D341Med (cell line): ENCODE measurements at regions not wholly inside any gene's neighbourhood (a gene's known extent, or its start where the extent isn't known, plus 50 kb on each side); places are given as distances from the start of the nearest gene placed in this dataset.
A peak's percentile ranks its signal among the peaks of the same experiment; 100 is the strongest.

Source experiments
- DNase-seq: peaks from one replicate; pipeline ENCODE4 v3.0.0; 2012; ENCODE audit warnings: low spot score

DNA sequence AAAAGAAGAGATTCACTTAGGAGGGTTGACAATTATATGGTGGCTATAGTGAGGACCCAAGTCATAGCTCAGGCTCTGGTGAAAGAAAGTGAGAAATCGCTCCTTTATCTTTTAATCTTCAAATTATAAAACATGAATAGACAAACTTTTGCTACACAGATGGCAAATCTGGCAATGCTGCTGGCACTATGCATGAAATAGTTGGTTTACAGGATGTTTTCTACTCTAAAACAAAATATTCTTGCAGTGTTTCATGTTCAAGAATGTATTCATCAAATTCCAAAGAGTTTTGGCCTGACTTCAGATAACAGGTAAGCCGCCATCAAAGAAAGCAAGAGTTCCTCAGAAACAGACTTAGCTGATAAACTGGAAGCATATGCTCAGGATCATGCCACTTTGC lies 801.2 kb downstream of the C4orf33 start:
- no peak for DNase-seq

DNA sequence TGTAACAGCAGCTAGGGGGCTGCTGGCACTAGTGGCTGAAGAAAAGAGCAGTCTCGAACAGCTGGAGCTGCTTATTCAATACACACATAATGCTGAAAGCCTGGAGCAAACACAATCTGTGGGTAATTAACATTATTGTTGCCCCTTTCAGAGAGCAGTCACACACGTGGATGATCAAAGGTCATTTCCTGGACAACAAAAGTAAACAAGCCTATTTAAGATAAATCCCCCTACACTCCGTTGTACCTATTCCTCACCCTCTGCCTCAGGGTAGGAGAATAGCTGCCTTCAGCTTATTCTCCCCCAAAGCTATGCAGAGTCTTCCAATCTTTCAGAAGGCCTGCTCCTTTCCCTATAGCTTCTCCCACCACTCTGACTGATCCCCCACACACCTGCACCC lies 803.9 kb downstream of the C4orf33 start:
- no peak for DNase-seq

DNA sequence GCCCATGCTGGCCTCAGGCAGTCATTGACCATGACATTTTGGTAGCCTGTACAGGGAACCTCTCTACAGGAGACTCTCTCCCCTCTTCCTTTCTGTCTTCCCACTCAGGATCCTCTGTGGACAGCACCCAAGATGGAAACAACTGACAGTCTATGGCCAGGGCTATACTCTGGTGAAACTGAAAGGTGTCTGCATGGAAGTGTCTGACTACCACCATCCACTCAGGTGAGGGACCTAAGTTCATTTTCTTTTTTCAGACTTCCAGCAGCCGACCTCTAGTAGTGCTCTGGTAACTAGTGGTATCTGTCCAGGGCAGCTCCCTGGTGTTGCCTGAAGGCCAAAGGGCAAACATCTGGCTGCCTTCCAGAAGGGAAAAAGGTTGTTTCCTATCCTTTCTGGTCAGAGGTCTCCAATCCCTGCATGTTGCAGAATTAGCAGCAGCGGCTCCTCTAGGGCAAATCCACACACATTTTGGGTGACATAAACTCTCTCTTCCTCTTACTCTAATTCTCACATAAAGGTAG lies 804.5 kb downstream of the C4orf33 start:
- no peak for DNase-seq

DNA sequence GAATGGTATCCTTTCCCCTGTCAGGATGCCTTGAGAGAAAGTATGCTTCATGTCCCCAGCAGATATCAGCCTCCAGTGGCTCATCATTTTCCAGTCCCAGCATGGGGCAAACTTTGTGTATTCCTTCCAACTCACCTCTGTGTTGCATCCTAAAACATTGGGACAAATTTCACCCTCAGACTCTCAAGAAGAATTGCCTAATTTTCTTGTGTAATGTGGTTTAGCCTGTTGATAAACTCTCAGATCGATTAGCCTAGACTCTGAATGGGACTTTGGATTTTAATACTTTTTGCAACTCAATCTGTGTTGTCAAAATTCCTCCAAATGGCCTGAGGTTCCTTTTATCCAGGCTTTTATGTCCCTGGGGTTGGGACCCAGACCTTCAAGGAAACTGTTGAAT lies 805.3 kb downstream of the C4orf33 start:
- DNase-seq = no peak

DNA sequence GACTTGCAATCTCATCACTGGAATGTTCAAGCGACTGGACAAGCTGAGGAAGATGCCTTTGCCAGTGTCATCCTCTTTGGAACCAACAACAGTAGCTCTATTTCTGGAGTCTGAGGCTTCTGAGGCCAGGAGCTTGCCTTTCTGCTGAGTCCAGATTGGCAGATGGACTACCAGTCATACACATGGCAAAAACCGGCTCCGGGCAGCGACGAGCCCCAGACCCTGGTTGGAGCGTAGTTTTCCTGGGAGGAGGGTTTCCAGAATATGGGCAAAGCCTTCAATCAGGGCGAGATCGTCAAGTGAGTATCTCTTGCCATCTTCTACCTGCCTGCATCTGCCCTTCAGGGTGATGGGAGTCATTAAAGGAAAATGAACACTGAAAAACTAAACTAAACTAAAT lies 807.9 kb downstream of the C4orf33 start:
- DNase-seq = no peak

DNA sequence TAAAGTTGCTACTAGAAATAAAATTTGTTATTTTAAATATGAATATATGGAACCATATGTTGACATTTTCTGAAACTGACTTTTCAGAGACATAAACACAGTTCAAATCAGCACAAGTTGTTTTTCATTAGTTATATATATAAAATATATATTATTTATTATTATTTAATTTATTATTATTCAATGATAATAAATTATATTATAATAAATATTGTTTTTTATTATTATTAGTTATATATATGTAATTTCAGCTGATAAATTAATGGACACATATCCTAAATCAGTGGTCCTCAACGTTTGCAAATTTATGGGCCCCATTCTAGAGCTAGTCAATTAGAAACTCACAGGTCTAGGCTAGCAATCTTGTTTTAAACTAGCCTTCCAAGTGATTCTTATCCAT lies 809.3 kb downstream of the C4orf33 start:
- no peak for DNase-seq

DNA sequence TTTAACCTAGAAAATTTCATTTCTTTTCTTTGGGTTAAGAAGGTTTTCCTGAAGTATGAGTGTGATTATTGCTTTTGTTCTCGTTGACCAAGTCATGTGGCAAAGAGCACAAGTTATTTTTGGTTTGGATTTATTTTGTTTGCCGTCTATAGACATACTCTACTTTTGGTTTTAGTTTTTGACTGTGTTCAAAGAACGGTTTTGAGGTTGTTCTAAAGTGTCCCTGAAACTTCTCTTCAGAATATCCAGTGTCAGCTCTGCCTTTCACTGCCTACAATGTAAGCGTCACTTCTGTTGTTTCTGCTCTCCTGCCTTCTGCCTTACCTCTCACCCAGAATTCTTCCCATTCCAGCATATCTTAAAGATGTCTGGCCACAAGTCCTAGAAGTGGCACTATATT lies 812.2 kb downstream of the C4orf33 start:
- no peak for DNase-seq

DNA sequence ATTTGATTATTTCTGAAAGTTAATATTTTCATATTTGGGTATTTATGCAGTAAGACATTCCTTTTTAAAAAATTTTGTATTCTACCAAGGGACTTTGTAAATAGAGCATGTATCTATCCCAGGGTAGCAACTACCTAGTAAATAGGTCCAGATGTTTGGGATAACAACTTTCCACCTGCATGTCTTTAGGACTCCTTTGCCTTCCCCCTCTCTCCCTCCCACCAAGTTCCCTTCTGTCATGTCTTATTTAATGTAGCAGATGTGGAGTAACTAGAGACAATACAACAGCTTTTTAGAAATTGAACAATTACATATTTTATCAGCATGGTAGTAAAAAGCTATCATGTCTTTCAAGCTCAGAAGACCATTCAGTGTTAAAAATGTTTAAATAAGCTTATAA lies 821.0 kb downstream of the C4orf33 start:
- DNase-seq = no peak

DNA sequence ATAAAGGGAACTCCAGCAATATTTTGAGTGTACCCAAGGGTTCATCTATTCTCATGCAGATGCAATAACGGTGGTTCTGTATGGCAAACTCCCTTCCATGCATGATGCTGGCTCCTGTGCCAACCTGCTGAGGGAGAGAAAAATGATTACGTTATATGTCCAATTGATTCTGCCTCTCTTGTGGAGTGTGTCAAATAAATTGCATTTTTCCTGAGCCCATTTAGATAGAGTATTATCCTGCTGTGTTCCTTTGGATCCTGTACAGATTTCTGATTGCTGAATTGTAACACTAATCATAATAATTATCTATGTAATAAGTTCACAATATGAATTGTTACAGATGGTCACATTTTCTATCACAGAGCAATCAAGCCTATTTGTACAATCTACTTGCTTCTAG lies 821.7 kb downstream of the C4orf33 start:
- no peak for DNase-seq

DNA sequence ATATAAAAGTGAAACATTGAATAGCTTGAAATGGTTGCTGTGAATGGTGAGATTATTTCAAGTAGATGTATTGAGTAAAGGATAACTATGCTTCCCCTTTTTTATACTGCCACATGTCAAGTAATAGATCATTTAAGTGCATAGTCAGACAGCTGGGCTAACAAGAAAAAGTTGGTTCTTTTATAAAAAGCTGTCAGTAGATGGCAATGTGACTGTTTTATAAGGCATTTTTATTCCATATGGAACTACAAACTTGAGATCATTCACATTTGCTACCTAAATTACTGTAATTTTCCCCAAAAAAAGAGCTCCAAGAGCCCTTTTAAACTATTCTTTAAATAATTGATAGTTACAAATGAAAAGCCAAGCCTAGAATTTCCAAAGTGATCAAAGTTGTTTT lies 831.0 kb downstream of the C4orf33 start:
- DNase-seq = no peak

DNA sequence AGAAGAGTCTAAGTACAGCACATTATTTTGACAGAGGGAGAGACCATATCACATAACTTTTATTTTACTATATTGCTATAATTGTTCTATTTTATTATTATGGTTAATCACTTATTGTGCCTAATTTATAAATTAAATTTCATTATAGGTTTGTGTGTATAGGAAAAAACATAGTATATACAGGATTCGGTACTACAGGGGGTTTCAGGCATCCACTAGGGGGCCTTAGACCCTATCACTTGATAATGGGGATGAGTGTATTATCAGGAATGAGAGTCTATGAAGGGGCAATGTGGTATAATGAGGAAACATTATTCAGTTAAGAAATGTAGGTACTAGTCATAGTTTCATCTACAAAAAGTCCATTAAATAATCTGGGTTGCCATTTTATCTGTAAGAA lies 833.1 kb downstream of the C4orf33 start:
- DNase-seq = peak; percentile 33

DNA sequence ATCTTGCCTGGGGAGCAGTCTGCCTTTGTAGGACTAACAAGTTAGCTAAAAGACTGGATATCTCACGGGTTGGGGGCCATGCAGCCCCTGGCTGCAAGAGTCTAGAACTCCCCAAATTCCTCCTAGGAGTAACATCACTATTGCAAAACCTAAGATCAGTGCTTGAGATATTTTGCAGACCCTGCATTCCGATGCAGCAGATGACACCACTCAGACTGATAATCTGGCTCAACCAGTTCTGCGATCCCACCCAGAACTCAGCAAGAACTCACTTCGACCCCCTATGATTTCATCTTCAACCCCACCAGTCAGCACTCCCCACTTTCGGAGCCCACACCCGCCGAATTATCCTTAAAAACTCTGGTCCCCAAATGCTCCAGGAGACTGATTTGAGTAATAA lies 834.0 kb downstream of the C4orf33 start:
- DNase-seq = no peak

DNA sequence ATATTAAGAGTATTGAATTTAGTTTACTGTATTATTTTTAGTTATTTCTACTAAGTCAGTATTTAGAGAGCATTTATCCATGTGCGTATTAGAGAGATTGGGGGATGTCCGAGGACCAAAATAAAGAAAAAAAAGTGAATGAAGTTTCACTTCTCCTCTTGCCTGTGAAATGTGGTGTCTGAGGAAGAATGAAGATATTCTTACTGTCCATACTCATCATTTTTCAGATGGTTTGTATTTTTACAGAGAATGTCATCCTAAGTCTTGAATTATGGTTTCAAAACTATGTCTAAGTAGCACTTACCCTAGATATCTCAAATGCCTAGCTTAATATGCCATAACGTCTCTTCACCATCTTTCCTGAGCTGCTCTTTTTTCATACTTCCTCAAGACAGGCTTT lies 854.3 kb downstream of the C4orf33 start:
- DNase-seq = no peak

DNA sequence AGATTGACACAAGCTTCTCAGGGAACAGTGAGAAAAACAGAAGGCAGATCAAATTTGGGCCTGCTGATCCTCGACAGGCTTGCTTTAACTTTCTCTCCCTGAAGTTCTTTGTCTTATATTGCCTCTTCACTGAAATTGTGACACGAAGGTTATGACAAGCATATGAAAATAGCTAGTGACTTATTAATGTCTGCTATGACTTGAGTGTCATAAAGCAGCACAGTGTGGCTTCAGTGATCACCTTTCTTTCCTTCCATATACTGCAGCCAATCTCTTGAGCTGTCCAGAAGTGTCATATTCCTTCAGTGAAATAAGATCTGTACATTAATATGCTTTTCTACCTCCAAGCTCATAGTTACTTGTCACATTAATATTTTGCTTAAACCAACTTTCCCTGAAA lies 870.2 kb downstream of the C4orf33 start:
- no peak for DNase-seq

DNA sequence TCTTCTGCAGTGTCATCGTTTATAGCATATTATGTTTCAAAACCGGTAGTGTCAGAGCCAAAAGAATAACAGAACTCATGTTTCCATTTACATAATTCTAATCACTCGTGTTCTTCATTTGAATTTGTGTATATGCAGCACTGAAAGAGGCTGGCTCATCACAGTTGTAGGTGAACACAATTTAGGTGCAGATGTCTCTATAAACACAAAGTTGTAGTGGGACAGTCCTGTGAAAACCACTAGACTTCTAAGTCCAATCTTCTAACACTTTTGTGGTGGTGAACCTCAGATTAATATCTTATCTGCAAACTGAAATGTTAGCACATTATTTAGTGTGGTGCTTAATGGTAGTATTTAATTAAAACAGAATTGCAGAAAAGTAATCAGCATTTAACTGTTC lies 872.4 kb downstream of the C4orf33 start:
- DNase-seq = no peak

DNA sequence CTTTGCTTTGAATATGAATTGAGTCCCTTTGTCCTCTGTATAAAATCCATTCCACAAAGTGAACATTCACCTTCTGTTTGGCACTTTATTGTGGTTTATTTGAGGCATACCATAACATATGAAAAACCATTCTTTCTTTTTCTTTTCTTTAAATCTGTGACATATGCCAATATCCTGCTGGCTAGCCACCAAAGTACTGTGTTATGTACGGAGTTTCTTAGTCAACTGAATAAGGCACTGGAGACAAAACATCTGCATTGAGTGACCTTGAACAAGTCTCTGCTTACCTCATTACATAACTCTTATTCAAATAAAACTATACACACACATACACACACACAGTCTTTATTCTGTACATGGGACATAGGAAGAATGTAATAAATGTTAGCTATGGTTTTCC lies 872.8 kb downstream of the C4orf33 start:
- DNase-seq = no peak

DNA sequence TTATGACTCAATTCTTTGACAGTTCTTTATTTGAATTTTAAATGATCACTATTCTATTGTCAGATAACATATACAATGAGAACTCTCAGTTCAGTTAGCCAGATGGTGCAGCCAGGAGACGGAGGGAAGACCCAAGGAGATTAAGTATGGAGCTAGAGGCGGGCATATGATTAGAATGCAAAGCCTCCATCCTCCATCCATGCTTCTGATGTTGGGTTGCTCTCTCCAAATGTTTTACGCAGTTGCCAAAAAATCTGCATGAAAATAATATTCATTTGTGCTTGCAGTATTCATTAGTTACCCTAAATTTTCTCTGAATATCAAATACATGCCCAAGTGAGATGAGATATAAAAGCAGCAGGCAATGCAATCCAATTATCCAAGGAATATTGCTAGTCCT lies 874.8 kb downstream of the C4orf33 start:
- DNase-seq = no peak

DNA sequence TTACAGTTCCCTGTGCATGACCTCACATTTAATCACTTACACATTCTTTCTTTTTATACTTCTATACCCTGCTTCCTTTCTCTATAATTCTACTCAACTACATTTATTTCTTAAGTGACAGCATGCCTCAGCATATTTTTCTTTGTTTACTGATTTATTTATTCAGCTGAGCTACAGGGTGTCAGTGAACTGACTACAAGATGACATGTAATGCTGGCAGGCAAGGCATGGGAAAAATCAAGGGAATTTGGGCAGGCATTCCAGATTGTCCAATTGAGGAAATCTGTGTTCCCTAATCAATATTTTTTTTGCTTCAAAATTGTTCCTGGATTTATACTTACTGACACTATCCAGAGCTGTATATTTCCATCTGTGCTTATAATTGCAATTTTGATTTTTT lies 875.5 kb downstream of the C4orf33 start:
- no peak for DNase-seq

DNA sequence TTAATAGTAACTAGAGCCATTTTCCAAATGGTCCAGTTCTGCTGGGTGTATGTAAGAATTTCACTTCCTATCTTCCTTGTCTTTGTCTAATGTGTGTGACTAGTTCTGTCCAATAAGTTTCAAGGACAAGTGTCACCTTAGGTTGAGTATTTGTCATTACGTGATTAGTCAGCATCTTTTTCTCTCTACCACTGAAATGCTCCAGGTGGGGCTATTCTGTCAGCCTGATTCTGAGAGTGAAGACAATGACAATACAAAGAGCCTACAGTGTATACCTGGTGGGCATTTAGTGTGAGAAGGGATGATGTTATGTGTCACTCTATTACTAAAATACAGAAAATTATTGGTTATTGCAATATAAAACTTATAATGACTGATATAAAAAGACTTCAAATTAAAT lies 876.3 kb downstream of the C4orf33 start:
- no peak for DNase-seq

DNA sequence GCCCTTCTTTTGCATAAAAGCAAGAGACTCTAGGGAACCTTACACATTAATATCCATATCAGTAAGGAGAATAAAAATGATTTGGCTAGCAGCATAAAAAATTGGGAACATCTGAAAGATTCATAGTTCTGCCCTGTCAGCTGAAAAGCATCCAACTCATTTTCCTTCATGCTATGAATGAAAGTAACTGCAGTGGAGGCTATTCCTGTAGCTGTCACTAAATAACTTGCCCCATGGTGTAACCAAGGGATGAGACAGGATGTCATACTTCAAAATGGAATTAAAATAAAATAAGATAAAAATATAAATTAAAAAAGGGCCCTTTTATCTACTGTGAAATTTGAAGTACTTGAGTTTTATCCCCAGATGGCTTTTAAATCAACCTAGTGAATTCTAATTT lies 878.8 kb downstream of the C4orf33 start:
- no peak for DNase-seq

DNA sequence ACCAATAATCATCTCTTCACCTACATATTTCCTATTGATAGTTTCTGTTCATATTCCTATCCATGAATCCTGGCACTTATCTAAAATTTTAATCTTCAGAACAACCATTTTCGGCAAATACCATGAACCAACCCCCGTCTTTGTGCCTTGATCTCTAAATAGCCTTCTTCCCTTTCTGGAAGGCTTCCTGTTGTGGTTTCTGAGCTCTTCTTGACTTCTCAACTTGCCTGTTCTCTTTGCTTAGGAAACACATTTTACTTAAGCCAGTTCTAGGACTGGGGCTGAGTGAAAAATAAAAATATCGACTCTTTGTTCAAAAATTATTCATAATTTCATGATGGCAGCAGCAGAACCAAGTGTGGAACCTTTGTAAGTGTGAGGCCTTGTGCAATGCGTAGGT lies 882.4 kb downstream of the C4orf33 start:
- no peak for DNase-seq

DNA sequence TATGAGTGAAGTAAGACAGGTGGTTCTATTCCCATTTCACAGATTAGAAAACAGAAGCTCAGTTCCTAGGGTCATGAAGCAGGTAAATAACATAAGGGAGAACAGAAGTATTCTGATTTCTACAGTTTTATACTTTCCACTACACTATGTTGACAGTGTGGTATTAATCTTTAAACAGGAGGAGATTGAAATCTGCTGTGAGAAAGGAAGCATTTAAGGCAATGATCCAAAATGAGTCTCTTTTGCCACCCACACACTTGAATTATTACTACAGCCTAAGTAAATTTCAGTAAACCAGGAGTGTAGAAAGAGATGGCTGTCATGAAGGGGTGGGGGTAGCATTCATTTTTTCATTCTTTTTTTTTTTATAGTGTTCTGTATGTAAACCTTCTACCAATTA lies 893.0 kb downstream of the C4orf33 start:
- no peak for DNase-seq

DNA sequence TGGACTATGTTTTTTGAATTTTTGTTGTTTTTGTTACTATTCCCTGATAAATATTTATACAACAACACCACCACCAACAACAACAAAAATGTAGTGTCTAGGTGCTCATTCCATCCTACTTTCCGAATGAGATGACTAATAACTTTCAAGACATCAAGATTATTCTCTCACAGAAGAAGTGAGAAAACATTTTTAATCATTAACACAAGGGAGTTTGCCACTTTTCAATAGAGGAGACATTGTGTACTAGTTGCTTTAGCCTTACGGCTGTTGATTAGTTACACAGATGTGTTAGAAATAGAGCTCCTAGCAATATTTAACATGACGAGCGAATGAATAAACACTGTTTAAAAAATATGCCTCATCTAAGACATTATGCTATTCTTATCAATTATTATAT lies 898.8 kb downstream of the C4orf33 start:
- no peak for DNase-seq

DNA sequence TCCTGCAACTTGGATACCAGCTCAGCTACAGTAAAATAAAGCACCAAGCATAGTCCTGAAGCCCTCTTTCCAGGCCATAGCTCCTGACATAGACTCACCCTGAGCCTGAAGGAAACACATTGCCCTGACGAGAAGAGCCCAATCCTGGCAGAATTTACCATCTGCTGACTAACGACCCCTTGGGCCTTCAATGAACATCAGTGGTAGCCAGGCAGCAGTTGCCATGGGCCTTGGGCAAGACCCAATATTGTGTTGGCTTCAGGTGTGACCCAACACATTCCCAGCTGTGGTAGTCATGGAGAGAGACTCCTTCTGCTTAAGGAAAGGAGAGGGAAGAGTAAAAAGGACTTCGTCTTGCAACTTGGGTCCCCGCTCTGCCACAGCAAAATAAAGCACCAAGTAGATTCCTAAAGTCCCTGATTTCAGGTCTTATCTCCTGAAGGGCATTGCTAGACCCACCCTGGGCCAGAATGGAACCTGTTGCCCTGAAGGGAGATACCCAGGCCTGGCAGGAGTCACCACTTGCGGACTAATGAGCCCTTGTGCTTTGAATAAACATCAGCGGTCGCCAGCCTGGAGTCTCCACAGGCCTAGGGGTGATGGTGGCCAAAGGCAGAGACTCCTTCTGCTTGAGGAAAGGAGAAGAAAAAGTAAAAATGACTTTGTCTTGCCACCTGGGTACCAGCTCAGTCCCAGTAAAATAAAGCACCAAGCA lies 902.6 kb downstream of the C4orf33 start:
- DNase-seq = no peak

DNA sequence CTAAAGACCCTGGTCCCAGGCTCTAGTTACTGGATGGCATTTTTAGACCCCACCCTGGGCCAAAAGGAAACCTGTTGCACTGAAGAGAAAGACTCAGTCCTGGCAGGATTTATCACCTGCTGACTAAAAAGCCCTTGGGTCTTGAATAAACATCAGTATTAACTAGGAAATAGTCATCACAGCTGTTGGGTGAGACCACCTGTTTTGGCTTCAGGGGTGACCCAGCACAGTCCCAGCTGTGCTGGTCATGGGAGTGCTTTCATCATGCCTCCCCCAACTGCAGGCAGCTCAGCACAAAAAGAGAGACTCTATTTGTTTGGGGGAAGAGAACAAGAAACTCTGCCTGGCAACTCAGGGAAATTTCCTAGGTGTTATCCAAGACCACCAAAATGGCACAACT lies 903.2 kb downstream of the C4orf33 start:
- no peak for DNase-seq
